SH-SY5Y (cell line): ENCODE measurements at regions not wholly inside any gene's neighbourhood (a gene's known extent, or its start where the extent isn't known, plus 50 kb on each side); places are given as distances from the start of the nearest gene placed in this dataset.
A peak's percentile ranks its signal among the peaks of the same experiment; 100 is the strongest.

Experiments
- GATA2 ChIP-seq: IDR thresholded peaks from 2 replicates; pipeline ENCODE4 v1.6.1; 2011; ENCODE audit warnings: mild to moderate bottlenecking, low read depth, low read length
- GATA3 ChIP-seq: IDR thresholded peaks from 2 replicates; pipeline ENCODE4 v1.6.1; 2011; ENCODE audit warnings: low read depth, mild to moderate bottlenecking, low read length, moderate library complexity

DNA sequence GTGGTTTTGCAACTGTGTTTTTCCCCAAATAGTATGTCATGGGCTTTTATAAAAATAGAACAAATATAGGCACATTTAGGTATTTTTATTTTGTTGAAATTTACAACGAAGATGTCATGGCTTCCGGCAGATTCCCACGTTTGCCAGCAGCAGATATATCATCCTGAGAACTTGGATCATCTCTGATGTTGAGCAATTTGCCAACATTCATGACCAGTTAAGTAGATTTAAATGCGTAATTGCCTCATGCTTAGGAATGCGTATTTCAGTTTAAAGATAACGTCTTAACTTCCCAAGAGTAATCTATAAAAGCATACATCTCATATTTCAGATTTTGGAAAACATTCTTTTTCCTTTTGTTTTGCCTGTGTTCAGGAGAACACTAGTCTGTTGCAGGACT is 457.8 kb downstream of the QKI start:
- TF ChIP-seq GATA2 (no peak), GATA3 (no peak)

DNA sequence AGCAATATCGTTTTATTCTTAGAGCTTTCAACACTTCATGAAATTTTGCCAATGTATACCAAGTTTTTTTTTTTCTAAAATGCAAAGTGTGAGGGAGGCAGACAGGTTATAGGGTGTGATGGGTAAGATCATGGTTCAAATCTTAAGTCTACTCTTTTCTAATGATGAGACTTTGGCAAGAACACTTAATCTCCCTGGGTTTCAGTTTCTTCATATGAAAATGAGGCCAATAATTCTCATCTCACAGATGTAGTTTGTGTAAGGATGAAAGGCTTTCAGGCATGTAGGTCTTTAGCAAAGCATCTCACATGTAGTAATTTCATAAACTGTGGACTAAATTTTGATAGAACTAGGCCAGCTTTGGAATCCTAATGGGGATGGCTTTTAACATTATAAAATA is 457.1 kb downstream of the QKI start:
- TF ChIP-seq GATA3 (no peak), GATA2 (no peak)

DNA sequence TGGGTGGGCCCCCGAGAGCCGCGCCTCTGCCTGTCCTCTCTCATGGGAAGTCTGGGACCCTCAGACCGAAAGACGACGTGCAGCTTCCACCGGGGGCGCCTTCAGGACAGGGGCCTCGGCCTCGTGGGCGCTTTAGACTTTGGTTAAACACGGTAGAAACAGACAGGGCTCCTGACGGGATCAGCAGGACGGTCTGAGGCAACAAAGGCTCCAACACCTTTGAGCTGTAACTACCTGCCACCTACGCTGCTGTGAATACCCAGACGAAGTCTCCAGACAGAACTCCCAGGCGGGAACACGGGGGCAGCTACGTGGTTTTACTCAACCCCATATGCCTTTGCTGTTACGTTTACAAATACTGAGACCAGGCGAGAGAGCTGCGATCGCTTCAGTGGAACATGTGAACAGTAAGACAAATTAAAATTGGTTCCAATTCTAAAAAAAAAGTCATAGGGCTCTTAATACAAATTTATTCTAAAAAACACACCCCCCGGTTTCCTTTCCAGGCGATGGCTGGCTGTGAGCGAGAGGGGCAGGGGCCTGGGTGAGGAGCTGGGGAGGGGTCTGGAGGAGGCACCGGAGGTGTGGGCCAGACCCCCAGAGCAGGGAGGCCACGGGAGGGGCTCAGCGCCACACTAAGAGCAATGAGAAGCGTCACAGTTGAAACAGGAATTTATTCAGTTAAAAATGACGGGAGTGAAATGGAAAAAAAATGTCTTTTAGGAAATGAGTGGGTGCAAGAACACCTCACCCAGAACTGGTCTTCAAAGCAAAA is 453.2 kb downstream of the QKI start:
- no peak for TF ChIP-seq GATA2
- TF ChIP-seq GATA3, result no peak

DNA sequence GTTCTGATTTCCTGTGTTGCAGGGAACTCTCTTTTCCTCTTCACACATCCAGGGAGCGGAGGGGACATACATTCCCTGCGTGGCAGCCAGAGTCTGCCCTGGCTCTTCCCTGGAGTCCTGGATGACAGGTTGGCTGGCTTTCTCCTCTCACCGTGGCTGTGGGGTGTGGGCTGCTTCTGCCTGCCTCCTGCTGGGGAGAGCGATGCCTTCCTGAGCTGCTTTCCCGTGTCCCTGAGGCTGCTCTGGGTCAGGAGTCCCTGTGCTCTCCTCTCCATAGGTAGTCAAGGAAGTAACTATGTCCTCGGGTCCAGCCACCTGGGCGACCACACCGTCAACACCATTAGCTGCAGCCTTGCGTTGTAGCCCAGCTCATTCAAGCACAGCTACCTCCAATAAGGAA is 451.7 kb downstream of the QKI start:
- TF ChIP-seq GATA2 (no peak), GATA3 (no peak)

DNA sequence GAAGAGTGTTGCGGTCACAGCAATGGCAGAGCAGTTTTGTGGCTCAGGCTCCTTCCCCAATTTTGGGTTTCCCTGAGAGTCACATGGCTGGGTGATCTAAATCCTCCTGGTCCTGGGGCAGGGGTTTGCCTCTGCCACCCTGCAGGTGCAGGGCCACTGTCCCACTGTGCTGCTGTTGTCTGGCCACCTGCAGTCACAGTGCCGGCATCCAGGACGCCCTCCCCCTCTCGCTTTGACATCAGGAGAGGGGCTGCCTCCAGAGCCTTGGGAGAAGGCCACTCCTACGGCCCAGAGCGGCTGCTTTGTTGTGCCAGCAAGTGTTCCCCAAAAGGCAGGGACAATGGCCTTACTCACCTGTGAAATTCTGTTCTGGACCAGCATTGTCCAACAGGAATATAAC is 449.0 kb downstream of the QKI start:
- no peak for TF ChIP-seq GATA2
- no peak for TF ChIP-seq GATA3

DNA sequence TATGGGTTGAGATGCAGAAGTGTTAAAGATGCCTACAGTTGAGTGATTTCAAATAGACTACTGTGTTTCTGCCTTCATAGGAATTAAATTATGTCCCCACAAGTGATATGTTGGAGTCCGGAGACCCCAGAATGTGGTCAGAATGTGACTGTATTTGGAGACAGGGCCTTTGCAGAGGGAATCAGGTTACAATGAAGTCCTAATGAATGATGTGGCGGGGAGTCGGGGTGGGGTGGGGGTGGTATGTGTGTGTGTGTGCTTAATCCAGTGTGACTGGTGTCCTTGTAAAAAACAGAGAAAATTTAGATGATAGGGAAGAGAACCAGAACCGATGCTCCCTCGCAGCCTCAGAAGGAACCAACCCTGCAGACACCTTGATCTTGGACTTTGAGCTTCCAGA is 448.2 kb downstream of the QKI start:
- TF ChIP-seq GATA3, result no peak
- TF ChIP-seq GATA2, result no peak

DNA sequence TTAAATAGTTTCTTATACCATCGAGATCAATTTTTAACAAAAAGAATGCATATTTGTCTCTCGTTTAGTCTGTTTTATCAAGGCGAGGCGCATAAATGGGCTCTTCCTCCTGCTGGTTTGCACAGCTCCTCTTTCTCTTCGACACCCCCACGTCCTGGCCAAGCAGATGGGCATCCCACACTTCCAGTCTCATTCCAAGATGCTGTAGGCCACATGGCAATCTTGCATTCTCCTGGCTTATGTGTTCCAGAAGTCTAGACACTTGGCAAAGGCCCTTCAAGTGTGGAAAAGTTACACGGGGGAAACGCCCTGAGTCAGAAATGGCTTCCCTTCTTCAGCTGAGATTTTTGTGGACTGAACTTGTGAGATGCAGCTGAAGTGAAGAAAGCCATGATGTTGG is 447.1 kb downstream of the QKI start:
- TF ChIP-seq GATA3, result no peak
- TF ChIP-seq GATA2, result no peak

DNA sequence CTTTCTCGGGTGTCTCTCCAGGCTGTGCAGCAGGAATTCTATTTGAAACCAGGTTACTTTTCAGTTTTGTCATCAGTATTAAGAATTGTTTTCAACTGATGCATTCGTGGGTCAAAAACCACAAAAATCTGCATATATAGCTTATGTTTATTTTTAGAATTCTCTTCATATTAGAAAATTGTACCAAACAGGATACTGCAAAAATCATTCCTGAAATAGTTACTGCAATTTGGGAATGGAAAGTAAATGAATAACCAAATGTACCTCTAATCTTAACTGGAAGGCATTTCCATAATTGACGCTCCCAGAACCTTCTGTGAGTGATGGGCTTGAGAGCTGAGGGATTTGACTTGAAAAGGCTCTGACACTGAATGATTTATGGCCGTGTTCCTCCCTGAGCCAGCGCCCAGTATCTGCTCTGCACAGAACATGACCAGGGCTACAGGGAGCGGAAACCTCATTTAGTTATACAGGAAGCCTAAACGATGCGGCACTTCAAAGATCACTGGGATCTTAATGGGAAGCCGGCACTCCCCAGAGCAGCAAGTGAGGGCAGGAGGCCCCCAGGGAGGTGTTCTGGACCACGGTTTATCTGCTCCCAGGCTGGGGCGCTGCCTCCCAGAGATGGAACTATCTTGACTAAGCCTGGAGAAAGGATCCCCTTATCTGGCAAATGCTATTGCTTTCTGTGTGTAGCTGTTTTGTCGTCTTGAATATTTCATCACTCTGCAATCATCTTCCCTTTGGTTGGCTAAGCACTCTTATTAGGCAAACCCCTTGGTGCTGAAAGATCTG is 446.0 kb downstream of the QKI start:
- TF ChIP-seq GATA2 (peak; percentile 68), GATA3 (no peak)

DNA sequence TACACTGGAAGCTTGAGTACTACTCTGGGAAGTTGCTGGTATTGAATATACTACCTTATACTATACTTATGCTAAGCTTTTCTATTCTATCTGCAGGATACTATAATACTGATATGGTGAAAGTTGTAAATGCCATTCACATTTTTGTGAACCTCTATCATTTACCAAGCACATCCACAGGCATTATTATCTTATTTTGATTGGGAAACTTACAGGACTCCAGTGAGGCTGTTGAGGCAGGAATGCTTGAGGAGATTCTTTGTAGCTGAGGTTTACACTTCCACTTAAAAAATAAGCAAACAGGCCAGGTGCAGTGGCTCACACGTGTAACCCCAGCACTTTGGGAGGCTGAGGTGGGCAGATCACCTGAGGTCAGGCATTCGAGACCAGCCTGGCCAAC is 442.9 kb downstream of the QKI start:
- TF ChIP-seq GATA3 (no peak), GATA2 (no peak)

DNA sequence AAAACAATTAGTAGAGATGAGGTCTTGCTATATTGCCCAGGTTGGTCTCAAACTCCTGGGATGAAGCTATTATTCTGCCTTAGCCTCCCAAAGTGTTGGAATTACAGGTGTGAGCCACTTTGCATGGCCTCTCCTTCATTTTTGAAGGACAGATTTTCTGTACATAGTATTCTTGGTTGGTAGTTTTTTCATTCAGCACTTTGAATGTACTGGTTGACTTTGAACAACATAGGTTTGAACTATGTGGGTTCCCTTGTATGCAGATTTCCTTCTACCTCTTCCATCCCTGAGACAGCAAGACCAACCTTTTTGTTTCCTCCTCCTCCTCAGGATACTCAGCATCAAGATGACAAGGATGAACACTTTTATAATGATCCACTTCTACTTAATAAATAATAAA is 436.4 kb downstream of the QKI start:
- TF ChIP-seq GATA2 (no peak), GATA3 (no peak)

DNA sequence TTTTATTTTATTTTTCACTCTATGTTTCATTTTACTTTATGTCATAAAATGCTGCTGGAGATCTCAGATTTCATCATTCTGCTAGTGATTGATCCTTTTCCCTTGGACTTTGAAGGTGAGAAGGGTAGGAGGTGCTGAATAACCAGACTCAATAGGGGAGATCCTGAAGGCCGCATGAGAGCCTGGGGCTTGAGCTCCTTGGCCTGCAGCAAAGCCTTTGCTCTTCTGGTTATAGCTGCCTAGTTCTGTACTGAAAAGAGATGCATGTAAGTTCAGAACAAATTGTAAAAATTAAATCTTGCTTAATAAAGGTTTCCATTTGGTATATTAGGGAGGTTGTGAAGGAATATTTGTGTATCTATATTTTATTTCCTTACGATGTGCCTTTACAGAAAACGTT is 430.2 kb downstream of the QKI start:
- no peak for TF ChIP-seq GATA3
- TF ChIP-seq GATA2, result no peak

DNA sequence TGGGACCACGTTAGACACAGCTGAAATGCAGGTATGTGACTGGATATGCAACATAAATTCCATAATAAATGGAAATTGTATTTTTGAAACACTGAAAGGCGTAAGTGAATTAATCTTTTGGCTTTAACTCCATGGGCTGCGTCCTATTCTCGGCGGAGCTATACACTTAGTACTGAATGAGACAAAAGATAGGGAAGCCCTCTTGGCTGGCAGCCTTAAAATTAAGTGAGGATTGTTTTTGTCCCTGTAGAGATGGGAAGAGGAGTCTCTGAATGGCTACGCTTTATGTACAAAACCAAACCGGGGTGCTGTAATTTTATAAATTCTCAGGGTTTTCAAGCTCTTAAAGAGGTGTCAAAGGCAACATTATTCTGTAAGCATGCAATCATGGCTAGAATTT is 429.8 kb downstream of the QKI start:
- no peak for TF ChIP-seq GATA3

DNA sequence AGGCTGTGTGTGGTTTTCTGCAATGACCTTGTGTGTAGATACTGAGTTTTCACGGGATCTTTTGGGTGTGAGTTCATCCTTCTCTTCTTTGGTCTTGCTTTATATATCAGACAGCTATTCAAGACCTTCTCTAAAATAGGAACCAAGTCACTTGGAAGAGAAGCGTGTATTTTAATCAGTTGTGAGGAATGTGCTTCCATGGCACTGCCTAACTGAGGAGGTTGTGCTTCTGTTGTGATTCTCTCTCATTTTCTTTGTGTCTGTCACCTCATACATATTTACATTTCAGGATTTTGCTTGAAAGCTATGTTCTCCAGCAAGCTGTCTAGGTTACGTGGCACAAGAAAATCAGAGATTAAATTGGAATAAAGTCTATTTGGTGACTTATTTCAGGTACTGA is 428.7 kb downstream of the QKI start:
- TF ChIP-seq GATA3, result no peak
- no peak for TF ChIP-seq GATA2

DNA sequence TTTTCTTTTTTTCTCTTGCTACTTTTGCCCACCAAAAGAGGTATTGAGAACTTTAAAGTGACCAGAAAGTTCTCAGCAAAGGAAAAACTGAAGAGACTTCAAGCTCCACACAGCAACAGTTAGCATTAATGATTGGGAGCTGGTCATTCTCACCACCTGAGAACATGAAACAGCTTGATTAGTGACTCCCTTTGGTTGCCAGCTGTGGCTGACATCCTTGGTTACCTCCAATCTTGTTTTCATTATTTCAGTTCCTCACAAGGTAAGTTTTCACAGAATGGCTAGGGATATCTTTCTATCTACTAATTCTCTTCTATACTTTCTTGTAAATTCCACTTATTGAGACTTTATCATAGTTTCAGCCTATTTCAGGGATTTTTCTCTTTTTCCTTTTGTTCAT is 427.9 kb downstream of the QKI start:
- TF ChIP-seq GATA2 (no peak), GATA3 (no peak)

DNA sequence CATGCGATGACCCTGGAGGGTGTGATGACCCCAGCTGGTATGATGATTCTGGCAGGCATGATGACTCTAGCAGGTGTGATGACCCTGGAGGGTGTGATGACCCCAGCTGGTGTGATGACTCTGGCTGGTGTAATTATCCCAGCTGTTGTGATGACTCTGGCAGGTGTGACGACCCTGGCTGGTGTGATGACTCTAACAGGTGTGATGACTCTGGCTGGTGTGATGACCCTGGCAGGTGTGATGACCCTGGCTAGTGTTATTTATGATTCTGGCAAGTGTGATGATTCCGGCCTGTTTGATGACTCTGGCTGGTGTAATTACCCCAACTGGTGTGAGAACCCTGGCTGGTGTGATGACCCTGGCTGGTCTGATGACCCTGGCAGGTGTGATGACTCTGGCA is 427.2 kb downstream of the QKI start:
- no peak for TF ChIP-seq GATA3
- TF ChIP-seq GATA2, result no peak

DNA sequence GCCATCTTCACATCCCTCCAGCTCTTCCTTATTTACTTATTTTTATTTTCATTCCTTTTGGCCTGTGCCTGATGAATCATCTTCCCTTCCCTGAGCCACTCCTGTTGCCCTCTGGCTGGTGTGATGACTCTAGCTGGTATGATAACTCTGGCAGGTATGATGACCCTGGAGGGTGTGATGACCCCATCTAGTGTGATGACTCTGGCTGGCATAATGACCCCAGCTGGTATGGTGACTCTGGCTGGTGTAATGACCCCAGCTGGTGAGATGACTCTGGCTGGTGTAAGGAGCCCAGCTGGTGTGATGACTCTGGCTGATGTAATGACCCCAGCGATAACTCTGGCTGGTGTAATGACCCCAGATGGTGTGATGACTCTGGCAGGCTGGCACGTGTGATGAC is 426.8 kb downstream of the QKI start:
- TF ChIP-seq GATA3, result no peak
- no peak for TF ChIP-seq GATA2
